Ectodermal cell (in vitro differentiated cells): ENCODE measurements at regions not wholly inside any gene's neighbourhood (a gene's known extent, or its start where the extent isn't known, plus 50 kb on each side); places are given as distances from the start of the nearest gene placed in this dataset.
"Not testable (repeated sequence)": the region's sequence is repeated elsewhere in the genome, so short reads cannot be mapped to it uniquely, and the experiment has no call there.

ENCODE experiments used
- H3K27ac ChIP-seq: 2 replicates; pipeline ENCODE4 v1.7.0; 2013; ENCODE audit warnings: mild to moderate bottlenecking, low read depth, low read length; ENCODE audit not compliant: insufficient read depth, poor library complexity, severe bottlenecking
- H3K27me3 ChIP-seq: 2 replicates; pipeline ENCODE4 v1.7.0; 2013; ENCODE audit warnings: mild to moderate bottlenecking, low read length; ENCODE audit not compliant: insufficient read depth, control insufficient read depth, poor library complexity, severe bottlenecking
- H3K36me3 ChIP-seq: one replicate; pipeline ENCODE4 v1.7.0; 2013; ENCODE audit warnings: low read length; ENCODE audit not compliant: control insufficient read depth, insufficient read depth
- H3K4me1 ChIP-seq: one replicate; pipeline ENCODE4 v1.7.0; 2013; ENCODE audit warnings: low read length; ENCODE audit not compliant: control insufficient read depth, insufficient read depth
- H3K4me3 ChIP-seq: 2 replicates; pipeline ENCODE4 v1.7.0; 2013; ENCODE audit warnings: low read depth, low read length, control low read depth; ENCODE audit not compliant: insufficient read depth
- H3K9me3 ChIP-seq: 2 replicates; pipeline ENCODE4 v1.7.0; 2013; ENCODE audit warnings: mild to moderate bottlenecking, low read length, moderate library complexity; ENCODE audit not compliant: control insufficient read depth
- WGBS, 2 experiments: methylation state at CpG; one replicate each; pipeline ENCODE4 v1.1.7; 2013; ENCODE audit warnings: missing lambda C conversion rate in 2 of 2; 5-methylcytosine and 5-hydroxymethylcytosine counted together

GRCh38 chr12:76292891-76293290 is 55.3 kb downstream of the BBS10 start:
- not testable (repeated sequence) for H3K27ac ChIP-seq, H3K4me3 ChIP-seq, H3K36me3 ChIP-seq, H3K4me1 ChIP-seq, H3K9me3 ChIP-seq
- 93% methylated on average over 5 of the region's 5 CpGs for WGBS, 2 experiments
- peaks cover 15% of the 10 kb centered on the region for H3K27me3 ChIP-seq

- H3K36me3 ChIP-seq, H3K9me3 ChIP-seq, H3K4me1 ChIP-seq, H3K4me3 ChIP-seq, H3K27ac ChIP-seq: not testable (repeated sequence)
- H3K27me3 ChIP-seq, result peaks cover 19% of the 10 kb centered on the region
- 94 to 96% methylated on average over 8 of the region's 8 CpGs for WGBS, 2 experiments
These were observed 55.9 kb downstream of the BBS10 start for GRCh38 chr12:76292305-76292704.

GRCh38 chr12:76290963-76291859 is 57.0 kb downstream of the BBS10 start:
- Histone ChIP-seq H3K4me1 (no peaks in the 10 kb centered on the region), H3K27me3 (peaks cover 30% of the 10 kb centered on the region), H3K27ac (no peak overlapping the region), H3K36me3 (no peaks in the 10 kb centered on the region), H3K9me3 (no peaks in the 10 kb centered on the region), H3K4me3 (no peak overlapping the region)
- 93% methylated on average over 3 of the region's 3 CpGs for WGBS, 2 experiments

GRCh38 chr12:76288218-76288617 is 60.0 kb downstream of the BBS10 start:
- H3K27ac ChIP-seq, result no peak overlapping the region
- no peak overlapping the region for H3K4me3 ChIP-seq
- H3K9me3 ChIP-seq, result no peaks in the 10 kb centered on the region
- peaks cover 3% of the 10 kb centered on the region for H3K4me1 ChIP-seq
- H3K27me3 ChIP-seq, result peaks cover 52% of the 10 kb centered on the region
- no peaks in the 10 kb centered on the region for H3K36me3 ChIP-seq

- WGBS, 2 experiments, result 56 to 63% methylated on average over 5 of the region's 5 CpGs
- Histone ChIP-seq H3K36me3 (no peaks in the 10 kb centered on the region), H3K27me3 (peaks cover 59% of the 10 kb centered on the region), H3K27ac (no peak overlapping the region), H3K4me1 (peaks cover 3% of the 10 kb centered on the region), H3K9me3 (no peaks in the 10 kb centered on the region), H3K4me3 (no peak overlapping the region)
These were observed 63.1 kb downstream of the BBS10 start for GRCh38 chr12:76284816-76285750.

GRCh38 chr12:76282744-76283143 is 65.5 kb downstream of the BBS10 start:
- no peaks in the 10 kb centered on the region for H3K36me3 ChIP-seq
- no peaks in the 10 kb centered on the region for H3K9me3 ChIP-seq
- no peak overlapping the region for H3K27ac ChIP-seq
- peaks cover 3% of the 10 kb centered on the region for H3K4me1 ChIP-seq
- no peak overlapping the region for H3K4me3 ChIP-seq
- H3K27me3 ChIP-seq, result peaks cover 42% of the 10 kb centered on the region

- 92% methylated on average over 4 of the region's 4 CpGs for WGBS, 2 experiments
- H3K27ac ChIP-seq, result no peak overlapping the region
These were observed 70.7 kb downstream of the BBS10 start for GRCh38 chr12:76277480-76277879.

GRCh38 chr12:76276499-76277151 is 71.6 kb downstream of the BBS10 start:
- Histone ChIP-seq H3K27ac (no peak overlapping the region), H3K36me3 (no peaks in the 10 kb centered on the region)
- 93 to 95% methylated on average over 4 of the region's 4 CpGs for whole genome bisulfite sequencing, 2 experiments

More at GRCh38 chr12:76277480-76277879, 70.7 kb downstream of the BBS10 start:
- H3K4me3 ChIP-seq, result no peak overlapping the region
- H3K36me3 ChIP-seq, result no peaks in the 10 kb centered on the region
- no peaks in the 10 kb centered on the region for H3K9me3 ChIP-seq
- no peaks in the 10 kb centered on the region for H3K4me1 ChIP-seq
- no peaks in the 10 kb centered on the region for H3K27me3 ChIP-seq

GRCh38 chr12:76275511-76276093 is 72.6 kb downstream of the BBS10 start:
- no peaks in the 10 kb centered on the region for H3K36me3 ChIP-seq
- WGBS, 2 experiments, result 94 to 95% methylated on average over 5 of the region's 5 CpGs
- no peak overlapping the region for H3K27ac ChIP-seq
- no peak overlapping the region for H3K4me3 ChIP-seq
- no peaks in the 10 kb centered on the region for H3K27me3 ChIP-seq
- H3K4me1 ChIP-seq, result peaks cover 9% of the 10 kb centered on the region
- no peaks in the 10 kb centered on the region for H3K9me3 ChIP-seq

More at GRCh38 chr12:76276499-76277151, 71.6 kb downstream of the BBS10 start:
- peaks cover 8% of the 10 kb centered on the region for H3K4me1 ChIP-seq
- no peak overlapping the region for H3K4me3 ChIP-seq
- no peaks in the 10 kb centered on the region for H3K27me3 ChIP-seq
- no peaks in the 10 kb centered on the region for H3K9me3 ChIP-seq
